Kidney epithelial cell (primary cell): ENCODE measurements at regions not wholly inside any gene's neighbourhood (a gene's known extent, or its start where the extent isn't known, plus 50 kb on each side); places are given as distances from the start of the nearest gene placed in this dataset.

Experiments
- DNase-seq: peaks from one replicate; pipeline ENCODE4 v3.0.0-alpha.2; 2010; ENCODE audit warnings: low read depth
- H3K27me3 ChIP-seq: 2 replicates; pipeline ENCODE4 v1.6.0; 2011; ENCODE audit warnings: low read length; ENCODE audit not compliant: control insufficient read depth, insufficient read depth
- H3K36me3 ChIP-seq: 2 replicates; pipeline ENCODE4 v1.5.1; 2011; ENCODE audit warnings: low read length; ENCODE audit not compliant: control insufficient read depth, insufficient read depth
- H3K4me3 ChIP-seq: 2 replicates; pipeline ENCODE4 v1.5.1; 2011; ENCODE audit warnings: low read depth, mild to moderate bottlenecking, control low read depth, low read length
- TF ChIP-seq, protein P1 (sequence below): IDR thresholded peaks from 2 replicates; pipeline ENCODE4 v1.5.1; 2011; ENCODE audit warnings: mild to moderate bottlenecking, moderate library complexity, low read length, control low read depth, inconsistent platforms; ENCODE audit not compliant: insufficient read depth, poor library complexity, severe bottlenecking

DNA sequence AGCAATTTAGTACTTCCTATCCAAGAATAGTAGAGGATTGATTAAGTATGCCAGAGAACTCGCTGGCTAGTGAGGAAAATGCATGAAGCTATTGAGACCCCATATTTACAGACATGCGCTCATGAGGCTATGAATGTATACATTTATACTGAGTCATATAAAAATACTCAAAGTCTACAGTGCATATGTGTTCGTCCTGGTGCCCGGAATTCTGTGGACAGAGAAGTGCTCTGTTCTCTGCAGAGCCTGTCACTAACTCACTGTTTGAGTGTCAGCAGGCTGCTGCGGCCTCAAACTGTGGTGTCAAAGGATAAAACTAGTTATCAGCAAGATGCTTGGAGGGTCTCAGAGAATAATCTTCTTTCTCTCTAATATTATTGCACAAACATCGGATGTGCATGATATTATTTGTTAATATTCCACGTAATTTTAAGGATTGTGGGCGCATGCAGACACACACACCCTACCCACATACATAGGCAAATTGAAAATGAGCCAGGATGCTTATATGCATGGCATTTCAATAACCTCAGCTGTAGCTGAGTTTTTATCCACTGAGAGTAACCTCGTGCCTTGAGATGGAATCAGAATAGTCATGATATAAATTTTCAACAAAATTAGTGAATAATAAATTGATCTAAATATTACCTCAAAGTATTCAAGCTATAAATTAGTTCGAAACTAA, 50.0 kb upstream of the TSC22D2 start:
- no peaks in the 10 kb centered on the region for H3K36me3 ChIP-seq
- DNase-seq = no peak
- TF ChIP-seq, protein P1, sequence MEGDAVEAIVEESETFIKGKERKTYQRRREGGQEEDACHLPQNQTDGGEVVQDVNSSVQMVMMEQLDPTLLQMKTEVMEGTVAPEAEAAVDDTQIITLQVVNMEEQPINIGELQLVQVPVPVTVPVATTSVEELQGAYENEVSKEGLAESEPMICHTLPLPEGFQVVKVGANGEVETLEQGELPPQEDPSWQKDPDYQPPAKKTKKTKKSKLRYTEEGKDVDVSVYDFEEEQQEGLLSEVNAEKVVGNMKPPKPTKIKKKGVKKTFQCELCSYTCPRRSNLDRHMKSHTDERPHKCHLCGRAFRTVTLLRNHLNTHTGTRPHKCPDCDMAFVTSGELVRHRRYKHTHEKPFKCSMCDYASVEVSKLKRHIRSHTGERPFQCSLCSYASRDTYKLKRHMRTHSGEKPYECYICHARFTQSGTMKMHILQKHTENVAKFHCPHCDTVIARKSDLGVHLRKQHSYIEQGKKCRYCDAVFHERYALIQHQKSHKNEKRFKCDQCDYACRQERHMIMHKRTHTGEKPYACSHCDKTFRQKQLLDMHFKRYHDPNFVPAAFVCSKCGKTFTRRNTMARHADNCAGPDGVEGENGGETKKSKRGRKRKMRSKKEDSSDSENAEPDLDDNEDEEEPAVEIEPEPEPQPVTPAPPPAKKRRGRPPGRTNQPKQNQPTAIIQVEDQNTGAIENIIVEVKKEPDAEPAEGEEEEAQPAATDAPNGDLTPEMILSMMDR = no peak
- no peak overlapping the region for H3K4me3 ChIP-seq
- H3K27me3 ChIP-seq = no peaks in the 10 kb centered on the region

DNA sequence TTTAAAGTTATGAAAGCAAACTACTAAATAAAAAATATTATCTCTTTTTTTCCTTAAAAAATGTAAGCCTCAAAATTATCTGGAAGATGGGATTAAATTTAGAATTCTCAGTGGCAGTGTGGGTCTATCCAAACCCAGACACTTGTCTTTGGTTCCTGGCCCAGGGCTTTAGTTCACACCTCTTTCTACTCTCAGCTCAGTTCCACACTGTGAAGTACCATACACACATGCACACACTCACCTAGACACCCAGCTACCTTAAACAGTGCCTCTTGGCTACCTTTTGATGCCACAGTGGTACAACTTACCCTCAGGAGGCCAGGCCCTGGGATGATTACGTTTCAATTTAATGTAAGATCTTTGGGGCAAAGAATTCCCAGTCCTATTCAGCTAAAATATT, 51.0 kb upstream of the TSC22D2 start:
- DNase-seq = no peak
- Histone ChIP-seq H3K27me3 (no peaks in the 10 kb centered on the region), H3K36me3 (no peaks in the 10 kb centered on the region), H3K4me3 (no peak overlapping the region)
- TF ChIP-seq, protein P1 = no peak

DNA sequence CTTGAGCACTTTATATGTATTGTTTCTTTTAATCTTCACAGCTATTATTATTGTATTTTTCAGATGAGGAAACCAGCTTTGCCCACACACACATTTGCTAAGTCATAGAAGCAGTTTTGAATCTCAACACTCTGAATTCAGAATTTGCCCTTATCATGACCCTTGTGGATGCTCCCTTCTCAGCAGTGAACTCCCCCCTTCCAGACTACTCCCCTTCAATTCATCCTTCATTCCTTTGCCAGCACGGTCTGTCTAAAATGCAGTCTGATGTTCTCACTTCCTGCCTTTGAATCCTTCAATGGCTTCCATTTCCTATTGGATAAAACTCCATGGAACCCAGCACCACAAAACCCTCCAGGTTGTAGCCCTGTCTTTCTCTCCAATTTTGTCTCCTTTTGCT, 52.5 kb upstream of the TSC22D2 start:
- H3K27me3 ChIP-seq = no peaks in the 10 kb centered on the region
- DNase-seq = no peak
- H3K36me3 ChIP-seq = no peaks in the 10 kb centered on the region
- no peak overlapping the region for H3K4me3 ChIP-seq
- TF ChIP-seq, protein P1 = no peak

DNA sequence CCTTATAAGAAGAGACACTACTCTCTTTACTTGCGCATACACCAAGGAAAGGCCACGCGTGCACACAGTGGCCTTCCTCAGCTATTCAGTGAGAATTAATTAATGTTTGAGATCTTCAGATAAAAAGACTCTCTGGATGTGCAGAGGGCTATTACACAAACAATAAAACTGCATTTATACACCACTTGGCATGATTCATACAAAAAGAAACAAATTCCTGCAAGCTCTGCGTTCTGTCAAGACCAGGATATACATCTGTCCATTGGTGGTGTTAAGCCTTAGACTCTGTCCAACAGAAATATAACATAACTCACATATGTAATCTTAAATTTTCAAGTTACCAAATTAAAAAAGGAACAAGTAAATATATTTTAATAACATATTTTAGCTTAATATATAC, 55.2 kb upstream of the TSC22D2 start:
- no peaks in the 10 kb centered on the region for H3K27me3 ChIP-seq
- no peaks in the 10 kb centered on the region for H3K36me3 ChIP-seq
- TF ChIP-seq, protein P1 = no peak
- H3K4me3 ChIP-seq = no peak overlapping the region
- no peak for DNase-seq

DNA sequence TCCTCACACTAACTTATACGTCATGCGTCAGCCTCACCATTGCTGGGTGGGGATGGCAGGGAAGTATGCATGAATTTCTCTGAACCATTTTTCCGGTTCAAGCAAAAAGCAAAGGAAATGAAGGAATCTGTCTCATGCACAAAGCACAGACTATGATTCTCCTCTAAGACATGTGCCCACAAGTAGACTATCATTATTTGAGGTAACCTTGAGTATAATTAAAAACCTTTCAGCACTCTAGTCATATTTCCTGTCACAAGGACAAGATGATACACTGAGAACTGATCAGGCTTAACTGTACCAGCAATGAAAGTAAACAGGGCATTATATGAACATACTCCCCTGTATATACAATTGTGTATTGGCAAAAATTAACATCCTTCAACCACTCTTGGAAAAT, 56.7 kb upstream of the TSC22D2 start:
- Histone ChIP-seq H3K4me3 (no peak overlapping the region), H3K36me3 (no peaks in the 10 kb centered on the region), H3K27me3 (no peaks in the 10 kb centered on the region)
- DNase-seq = no peak
- TF ChIP-seq, protein P1 = no peak
